ENCODE measurements at regions not wholly inside any gene's neighbourhood (a gene's known extent, or its start where the extent isn't known, plus 50 kb on each side); places are given as distances from the start of the nearest gene placed in this dataset.
"Not testable (repeated sequence)": the region's sequence is repeated elsewhere in the genome, so short reads cannot be mapped to it uniquely, and the experiment has no call there.

DNA sequence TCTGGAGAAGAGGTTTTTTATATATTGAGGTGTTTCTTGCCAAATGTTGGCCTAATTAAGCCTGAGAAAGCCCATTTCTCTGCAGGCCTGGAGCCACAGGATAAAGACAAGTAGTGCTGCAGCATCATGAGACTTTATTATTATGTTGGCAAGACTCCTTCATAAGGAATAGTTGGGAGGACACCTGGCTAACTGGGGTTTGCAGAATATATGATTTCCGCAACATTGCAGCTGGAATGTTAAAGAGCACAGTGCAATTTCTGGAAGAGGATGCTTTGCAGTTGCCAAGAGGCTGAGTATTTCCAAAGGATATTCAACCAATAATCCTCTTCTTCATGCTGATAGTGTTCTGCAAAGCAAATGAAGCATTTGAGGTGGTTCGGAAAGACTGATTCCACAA, 1512.8 kb upstream of the LRRTM3 start:
- no peak overlapping the region for H3K27ac ChIP-seq
- DNase-seq: no peak
- no peak overlapping the region for H3K4me3 ChIP-seq (ENCODE audit: low read depth, low read length)
- H3K36me3 ChIP-seq (replicated peaks): no peaks in the 10 kb centered on the region
- in situ Hi-C loops (cut with HindIII; ENCODE audit: low pct_ligation_motif_present, low sequenced_read_pairs): no loop called here
- no peaks in the 10 kb centered on the region for H3K27me3 ChIP-seq (replicated peaks)
- TF ChIP-seq, protein P1, sequence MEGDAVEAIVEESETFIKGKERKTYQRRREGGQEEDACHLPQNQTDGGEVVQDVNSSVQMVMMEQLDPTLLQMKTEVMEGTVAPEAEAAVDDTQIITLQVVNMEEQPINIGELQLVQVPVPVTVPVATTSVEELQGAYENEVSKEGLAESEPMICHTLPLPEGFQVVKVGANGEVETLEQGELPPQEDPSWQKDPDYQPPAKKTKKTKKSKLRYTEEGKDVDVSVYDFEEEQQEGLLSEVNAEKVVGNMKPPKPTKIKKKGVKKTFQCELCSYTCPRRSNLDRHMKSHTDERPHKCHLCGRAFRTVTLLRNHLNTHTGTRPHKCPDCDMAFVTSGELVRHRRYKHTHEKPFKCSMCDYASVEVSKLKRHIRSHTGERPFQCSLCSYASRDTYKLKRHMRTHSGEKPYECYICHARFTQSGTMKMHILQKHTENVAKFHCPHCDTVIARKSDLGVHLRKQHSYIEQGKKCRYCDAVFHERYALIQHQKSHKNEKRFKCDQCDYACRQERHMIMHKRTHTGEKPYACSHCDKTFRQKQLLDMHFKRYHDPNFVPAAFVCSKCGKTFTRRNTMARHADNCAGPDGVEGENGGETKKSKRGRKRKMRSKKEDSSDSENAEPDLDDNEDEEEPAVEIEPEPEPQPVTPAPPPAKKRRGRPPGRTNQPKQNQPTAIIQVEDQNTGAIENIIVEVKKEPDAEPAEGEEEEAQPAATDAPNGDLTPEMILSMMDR (IDR thresholded peaks at IDR 0.05; ENCODE audit: low read depth, low read length, missing control alignments): no peak

DNA sequence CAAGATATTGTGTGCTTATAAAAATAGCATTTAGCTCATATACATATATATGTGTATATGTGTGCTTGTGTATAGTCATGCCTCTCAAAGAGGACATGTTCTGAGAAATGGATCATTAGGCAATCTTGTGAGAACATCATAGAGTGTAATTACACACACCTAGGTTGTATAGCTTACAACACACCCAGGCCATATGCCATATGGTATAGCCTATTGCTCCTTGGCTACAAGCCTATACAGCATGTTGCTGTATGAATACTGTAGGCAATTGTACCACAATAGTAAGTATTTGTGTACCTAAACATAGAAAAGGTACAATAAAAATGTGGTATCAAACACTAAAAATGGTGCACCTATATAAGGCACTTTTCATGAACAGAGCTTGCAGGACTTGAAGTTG, 1510.5 kb upstream of the LRRTM3 start:
- Histone ChIP-seq H3K27ac (no peak overlapping the region), H3K4me3 (ENCODE audit: low read depth, low read length) (no peak overlapping the region), H3K27me3 (replicated peaks) (no peaks in the 10 kb centered on the region), H3K36me3 (replicated peaks) (no peaks in the 10 kb centered on the region)
- TF ChIP-seq, protein P1 (IDR thresholded peaks at IDR 0.05; ENCODE audit: low read depth, low read length, missing control alignments): no peak
- in situ Hi-C loops (cut with HindIII; ENCODE audit: low pct_ligation_motif_present, low sequenced_read_pairs): no loop called here
- DNase-seq: no peak

DNA sequence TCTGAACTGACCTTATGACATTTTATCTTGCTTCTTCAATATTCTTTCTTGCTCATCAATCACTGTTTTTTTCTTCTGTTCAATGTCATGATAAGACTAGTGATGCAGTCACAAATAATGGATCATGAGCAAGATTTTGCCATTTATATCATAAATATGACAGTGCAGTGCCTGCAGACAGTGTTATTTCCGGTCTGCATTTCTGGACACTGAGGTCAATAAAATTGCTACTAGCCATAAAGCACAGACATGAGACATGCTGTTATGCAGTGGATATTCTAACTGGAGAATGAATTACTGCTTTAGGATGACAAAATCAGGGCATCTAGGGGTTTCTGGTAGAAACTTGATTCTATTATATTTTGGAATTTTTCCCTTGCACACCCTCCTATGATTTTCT, 1509.7 kb upstream of the LRRTM3 start:
- H3K4me3 ChIP-seq (ENCODE audit: low read depth, low read length): no peak overlapping the region
- TF ChIP-seq, protein P1 (IDR thresholded peaks at IDR 0.05; ENCODE audit: low read depth, low read length, missing control alignments): no peak
- H3K27me3 ChIP-seq (replicated peaks): no peaks in the 10 kb centered on the region
- H3K27ac ChIP-seq: no peak overlapping the region
- DNase-seq: peak; percentile 58
- in situ Hi-C loops (cut with HindIII; ENCODE audit: low pct_ligation_motif_present, low sequenced_read_pairs): no loop called here
- H3K36me3 ChIP-seq (replicated peaks): no peaks in the 10 kb centered on the region

DNA sequence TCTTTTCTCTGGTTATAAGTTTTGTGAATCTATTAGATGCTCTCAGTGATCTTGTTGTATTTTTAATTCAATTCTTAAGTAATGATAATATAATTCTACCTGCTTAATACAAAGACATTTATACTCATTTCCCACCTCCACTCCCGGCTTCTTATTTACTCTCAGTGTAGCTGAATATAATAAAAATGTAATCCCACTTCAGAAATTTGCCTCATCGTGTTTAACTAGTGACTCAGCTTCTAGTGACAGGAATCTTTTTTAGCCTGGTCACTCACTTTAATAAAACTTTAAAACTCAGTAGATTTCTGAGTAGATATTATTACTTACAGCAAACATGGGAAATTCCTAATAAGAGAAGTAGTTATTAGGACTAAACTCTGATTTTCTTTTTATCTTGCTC, 1506.2 kb upstream of the LRRTM3 start:
- Histone ChIP-seq H3K27me3 (replicated peaks) (no peaks in the 10 kb centered on the region), H3K27ac (peak overlapping the region; percentile 30), H3K4me3 (ENCODE audit: low read depth, low read length) (no peak overlapping the region), H3K36me3 (replicated peaks) (no peaks in the 10 kb centered on the region)
- TF ChIP-seq, protein P1 (IDR thresholded peaks at IDR 0.05; ENCODE audit: low read depth, low read length, missing control alignments): no peak
- peak; percentile 4 for DNase-seq
- in situ Hi-C loops (cut with HindIII; ENCODE audit: low pct_ligation_motif_present, low sequenced_read_pairs): no loop called here

DNA sequence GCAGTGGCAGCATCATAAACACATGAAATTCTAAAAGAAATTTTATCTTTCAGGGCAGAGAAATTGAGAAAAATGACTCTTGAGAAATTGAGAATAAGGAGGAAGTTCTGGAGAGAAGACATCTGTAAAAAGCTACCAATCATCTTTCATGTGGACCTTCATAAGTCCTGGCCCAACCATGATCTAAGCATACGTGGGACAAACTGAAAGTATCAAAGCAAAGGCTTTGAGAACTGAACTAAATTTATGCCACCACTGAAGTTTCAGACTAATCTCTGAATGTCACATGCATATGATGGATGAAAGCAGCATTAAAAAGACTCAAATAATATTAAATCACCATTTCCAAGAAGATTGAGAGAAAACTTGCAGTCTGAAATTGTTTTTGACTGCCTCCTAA, 1502.8 kb upstream of the LRRTM3 start:
- TF ChIP-seq, protein P1 (IDR thresholded peaks at IDR 0.05; ENCODE audit: low read depth, low read length, missing control alignments): no peak
- Histone ChIP-seq H3K27me3 (replicated peaks) (no peaks in the 10 kb centered on the region), H3K27ac (no peak overlapping the region), H3K36me3 (replicated peaks) (no peaks in the 10 kb centered on the region), H3K4me3 (ENCODE audit: low read depth, low read length) (no peak overlapping the region)
- in situ Hi-C loops (cut with HindIII; ENCODE audit: low pct_ligation_motif_present, low sequenced_read_pairs): no loop called here
- no peak for DNase-seq

DNA sequence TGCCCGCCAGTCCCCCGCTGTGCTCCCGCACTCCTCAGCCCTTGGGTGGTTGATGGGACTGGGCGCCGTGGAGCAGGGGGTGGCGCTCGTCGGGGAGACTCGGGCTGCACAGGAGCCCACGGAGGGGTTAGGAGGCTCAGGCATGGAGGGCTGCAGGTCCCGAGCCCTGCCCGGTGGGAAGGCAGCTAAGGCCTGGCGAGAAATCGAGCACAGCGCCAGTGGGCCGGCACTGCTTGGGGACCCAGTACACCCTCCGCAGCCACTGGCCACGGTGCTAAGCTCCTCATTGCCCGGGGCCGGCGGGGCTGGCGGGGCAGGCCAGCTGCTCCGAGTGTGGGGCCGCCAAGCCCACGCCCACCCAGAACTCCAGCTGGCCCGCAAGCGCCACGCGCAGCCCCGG, 1496.5 kb upstream of the LRRTM3 start:
- DNase-seq; H3K27ac ChIP-seq; H3K4me3 ChIP-seq (ENCODE audit: low read depth, low read length); H3K36me3 ChIP-seq (replicated peaks); in situ Hi-C loops (cut with HindIII; ENCODE audit: low pct_ligation_motif_present, low sequenced_read_pairs); H3K27me3 ChIP-seq (replicated peaks): not testable (repeated sequence)
